ENCODE measurements at regions not wholly inside any gene's neighbourhood (a gene's known extent, or its start where the extent isn't known, plus 50 kb on each side); places are given as distances from the start of the nearest gene placed in this dataset.

DNA sequence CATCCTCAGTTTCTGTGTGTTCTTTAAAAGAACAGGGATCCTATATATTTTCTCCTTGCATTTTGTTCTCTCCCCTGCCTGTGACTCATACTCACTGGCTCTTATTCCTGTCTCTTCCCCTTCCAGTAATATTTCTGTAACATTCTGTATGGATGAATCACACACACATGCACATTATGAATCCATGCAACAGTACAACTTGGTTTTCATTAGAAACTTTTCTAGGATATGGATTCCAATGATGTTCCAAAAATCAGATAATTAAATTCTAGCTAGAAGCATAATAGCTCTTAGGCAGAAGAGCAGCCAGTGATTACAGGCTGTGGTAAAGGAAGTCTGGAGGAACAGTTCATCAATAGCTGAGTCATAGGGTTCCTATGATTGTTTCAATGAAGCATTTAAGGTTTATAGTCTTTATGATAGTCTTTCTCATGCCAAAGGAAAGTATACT lies 119.6 kb upstream of the PMFBP1 start:
- Mint-ChIP-seq H3K4me3 (peak overlapping the region; percentile 72), H3K36me3 (ENCODE audit: low read depth) (peaks cover 14% of the 10 kb centered on the region), H3K4me1 (ENCODE audit: low read depth) (peaks cover 63% of the 10 kb centered on the region), H3K9me3 (no peaks in the 10 kb centered on the region), H3K27ac (peak overlapping the region; percentile 95), H3K27me3 (ENCODE audit: insufficient read depth) (no peaks in the 10 kb centered on the region)
- TF ChIP-seq, protein P1, sequence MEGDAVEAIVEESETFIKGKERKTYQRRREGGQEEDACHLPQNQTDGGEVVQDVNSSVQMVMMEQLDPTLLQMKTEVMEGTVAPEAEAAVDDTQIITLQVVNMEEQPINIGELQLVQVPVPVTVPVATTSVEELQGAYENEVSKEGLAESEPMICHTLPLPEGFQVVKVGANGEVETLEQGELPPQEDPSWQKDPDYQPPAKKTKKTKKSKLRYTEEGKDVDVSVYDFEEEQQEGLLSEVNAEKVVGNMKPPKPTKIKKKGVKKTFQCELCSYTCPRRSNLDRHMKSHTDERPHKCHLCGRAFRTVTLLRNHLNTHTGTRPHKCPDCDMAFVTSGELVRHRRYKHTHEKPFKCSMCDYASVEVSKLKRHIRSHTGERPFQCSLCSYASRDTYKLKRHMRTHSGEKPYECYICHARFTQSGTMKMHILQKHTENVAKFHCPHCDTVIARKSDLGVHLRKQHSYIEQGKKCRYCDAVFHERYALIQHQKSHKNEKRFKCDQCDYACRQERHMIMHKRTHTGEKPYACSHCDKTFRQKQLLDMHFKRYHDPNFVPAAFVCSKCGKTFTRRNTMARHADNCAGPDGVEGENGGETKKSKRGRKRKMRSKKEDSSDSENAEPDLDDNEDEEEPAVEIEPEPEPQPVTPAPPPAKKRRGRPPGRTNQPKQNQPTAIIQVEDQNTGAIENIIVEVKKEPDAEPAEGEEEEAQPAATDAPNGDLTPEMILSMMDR (IDR thresholded peaks at IDR 0.05) = no peak
- DNase-seq = peak; percentile 97

- DNase-seq = peak; percentile 69
- Mint-ChIP-seq H3K36me3 (ENCODE audit: low read depth) (peaks cover 14% of the 10 kb centered on the region), H3K4me1 (ENCODE audit: low read depth) (peaks cover 67% of the 10 kb centered on the region), H3K4me3 (peak overlapping the region; percentile 72), H3K9me3 (no peaks in the 10 kb centered on the region), H3K27ac (peak overlapping the region; percentile 95), H3K27me3 (ENCODE audit: insufficient read depth) (no peaks in the 10 kb centered on the region)
- TF ChIP-seq, protein P1 (IDR thresholded peaks at IDR 0.05) = no peak
Observed at GRCh38 chr16:72291121-72291520, 119.2 kb upstream of the PMFBP1 start.

- no peak overlapping the region for H3K4me3 Mint-ChIP-seq
- peaks cover 67% of the 10 kb centered on the region for H3K4me1 Mint-ChIP-seq (ENCODE audit: low read depth)
- H3K9me3 Mint-ChIP-seq = no peaks in the 10 kb centered on the region
- H3K36me3 Mint-ChIP-seq (ENCODE audit: low read depth) = peaks cover 26% of the 10 kb centered on the region
- H3K27me3 Mint-ChIP-seq (ENCODE audit: insufficient read depth) = no peaks in the 10 kb centered on the region; the same call in 1 of the 2 replicates
- H3K27ac Mint-ChIP-seq = no peak overlapping the region
- DNase-seq = no peak
- TF ChIP-seq, protein P1 (IDR thresholded peaks at IDR 0.05) = no peak
Observed at GRCh38 chr16:72287649-72288048, 115.7 kb upstream of the PMFBP1 start.

DNA sequence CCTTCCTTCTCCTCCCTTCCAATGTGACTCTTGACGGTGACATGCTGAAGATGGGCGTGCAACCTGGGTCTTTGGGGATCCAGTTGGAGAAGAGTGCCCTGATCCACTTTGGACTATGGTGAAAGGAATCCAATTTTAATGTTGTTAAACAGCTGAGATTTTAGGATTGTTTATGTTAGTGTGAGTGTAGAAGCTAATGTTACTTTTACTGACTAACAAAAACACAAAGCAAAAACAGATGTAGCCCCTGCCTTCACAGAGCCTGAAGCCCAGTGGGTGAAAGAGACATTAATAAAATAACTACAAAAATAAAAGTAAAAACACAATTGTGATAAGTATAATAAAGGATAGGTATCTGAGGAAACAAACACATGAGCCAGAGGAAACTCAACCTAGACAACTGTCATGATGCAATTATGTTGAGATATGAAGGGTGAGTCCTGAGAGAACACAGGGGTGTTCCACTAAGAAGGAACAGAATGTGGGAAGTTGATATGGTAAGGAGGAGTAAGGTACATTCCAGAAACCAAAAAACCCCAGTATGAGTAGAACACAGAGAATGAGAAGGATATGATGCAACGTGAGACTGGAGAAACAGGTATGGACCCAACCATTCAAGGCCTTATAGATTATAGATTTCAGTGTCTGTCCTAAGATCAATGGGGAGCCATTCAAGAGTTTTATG lies 115.1 kb upstream of the PMFBP1 start:
- no peak overlapping the region for H3K4me3 Mint-ChIP-seq
- peaks cover 28% of the 10 kb centered on the region for H3K36me3 Mint-ChIP-seq (ENCODE audit: low read depth)
- H3K9me3 Mint-ChIP-seq = no peaks in the 10 kb centered on the region
- no peak overlapping the region for H3K27ac Mint-ChIP-seq
- H3K27me3 Mint-ChIP-seq (ENCODE audit: insufficient read depth) = no peaks in the 10 kb centered on the region; the same call in 1 of the 2 replicates
- peaks cover 61% of the 10 kb centered on the region for H3K4me1 Mint-ChIP-seq (ENCODE audit: low read depth)
- TF ChIP-seq, protein P1 (IDR thresholded peaks at IDR 0.05) = no peak
- no peak for DNase-seq

DNA sequence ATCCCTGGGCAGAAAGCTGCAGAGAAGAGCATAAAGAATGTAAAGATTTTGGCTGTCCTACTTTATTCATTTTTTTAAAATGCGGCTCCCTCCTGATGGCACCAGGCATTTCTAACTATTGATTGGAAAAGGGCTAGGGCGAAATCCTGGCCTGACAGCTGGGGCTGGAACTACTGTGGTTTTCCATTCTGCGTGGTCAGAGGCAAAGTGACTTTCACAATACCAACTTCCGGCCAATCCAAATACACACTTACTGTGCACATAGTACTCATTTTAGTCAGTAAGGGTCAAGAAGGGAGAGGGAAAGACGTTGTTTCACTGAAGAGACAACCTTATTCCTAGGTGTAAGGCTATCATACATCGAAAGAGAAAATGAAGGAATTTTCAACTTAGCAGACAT lies 113.8 kb upstream of the PMFBP1 start:
- TF ChIP-seq, protein P1 (IDR thresholded peaks at IDR 0.05) = no peak
- no peak for DNase-seq
- Mint-ChIP-seq H3K27ac (no peak overlapping the region), H3K9me3 (no peaks in the 10 kb centered on the region), H3K27me3 (ENCODE audit: insufficient read depth) (no peaks in the 10 kb centered on the region; the same call in 1 of the 2 replicates), H3K4me1 (ENCODE audit: low read depth) (peaks cover 48% of the 10 kb centered on the region), H3K36me3 (ENCODE audit: low read depth) (peaks cover 28% of the 10 kb centered on the region), H3K4me3 (no peak overlapping the region)

Measured in HFFc6 (cell line).